ENCODE measurements at regions not wholly inside any gene's neighbourhood (a gene's known extent, or its start where the extent isn't known, plus 50 kb on each side); places are given as distances from the start of the nearest gene placed in this dataset.

GRCh38 chr16:54359555-54359954, 73.0 kb upstream of the IRX3 start (continued):
- no peak for TF ChIP-seq ZNF462 (CRISPR knock-in tag; IDR thresholded peaks at IDR 0.05)
- no peak for TF ChIP-seq ETS1 (IDR thresholded peaks at IDR 0.05)

- no peak overlapping the region for H3K27ac ChIP-seq (ENCODE audit: low read depth)
- no peaks in the 10 kb centered on the region for H3F3A ChIP-seq (replicated peaks; ENCODE audit: low read depth)
- H2AFZ ChIP-seq, result no peak overlapping the region
- no peak overlapping the region for H3K27ac Mint-ChIP-seq
- no peak for ATAC-seq
- DNase-seq (ENCODE audit: low spot score), result no peak
- H3K9me3 Mint-ChIP-seq, result peaks cover 15% of the 10 kb centered on the region; the same call in 2 of the 3 replicates
- H3K27me3 Mint-ChIP-seq (ENCODE audit: insufficient read depth, low read depth, poor library complexity), result peaks cover 19% of the 10 kb centered on the region
- no peaks in the 10 kb centered on the region for H3K36me3 ChIP-seq (ENCODE audit: insufficient read depth)
- H3K79me2 ChIP-seq (replicated peaks; ENCODE audit: insufficient read depth), result no peaks in the 10 kb centered on the region
- no peaks in the 10 kb centered on the region for H3K27me3 ChIP-seq (ENCODE audit: insufficient read depth)
- peaks cover 36% of the 10 kb centered on the region for H3K4me1 ChIP-seq (ENCODE audit: insufficient read depth)
- no peaks in the 10 kb centered on the region for H4K20me1 ChIP-seq (replicated peaks; ENCODE audit: insufficient read depth)
- peaks cover 7% of the 10 kb centered on the region; the same call in 1 of the 3 replicates for H3K36me3 Mint-ChIP-seq (ENCODE audit: low read depth)
- 0 out of 2 replicates have a peak, but pooled peaks cover 5% of the 10 kb centered on the region for H3K9me2 ChIP-seq (ENCODE audit: insufficient read depth)
- no peak overlapping the region for H3K4me3 Mint-ChIP-seq
- no peak overlapping the region for H3K4me2 ChIP-seq
- H3K4me1 Mint-ChIP-seq, result peaks cover 35% of the 10 kb centered on the region
- H3K4me3 ChIP-seq, result no peak overlapping the region
- no peak for TF ChIP-seq STAT1 (IDR thresholded peaks at IDR 0.05; ENCODE audit: unreplicated experiment)
- no peak for TF ChIP-seq JUNB (IDR thresholded peaks at IDR 0.05; ENCODE audit: unreplicated experiment)
- no peak for TF ChIP-seq ZNF114 (CRISPR knock-in tag; IDR thresholded peaks at IDR 0.05)
- no peak for TF ChIP-seq ZNF331 (CRISPR knock-in tag; IDR thresholded peaks at IDR 0.05; ENCODE audit: low read depth)
- TF ChIP-seq NANOG (IDR thresholded peaks at IDR 0.05; ENCODE audit: borderline replicate concordance), result no peak
- no peak for TF ChIP-seq REST (IDR thresholded peaks at IDR 0.05; ENCODE audit: unreplicated experiment)
- no peak for TF ChIP-seq ETS1 (IDR thresholded peaks at IDR 0.05)
- TF ChIP-seq EZH2phosphoT487 (IDR thresholded peaks at IDR 0.05; ENCODE audit: unreplicated experiment), result no peak
- TF ChIP-seq POLR2AphosphoS5 (IDR thresholded peaks at IDR 0.05; ENCODE audit: low read depth), result no peak
Measured at GRCh38 chr16:54359081-54359480, 72.5 kb upstream of the IRX3 start.
